ENCODE measurements at regions not wholly inside any gene's neighbourhood (a gene's known extent, or its start where the extent isn't known, plus 50 kb on each side); places are given as distances from the start of the nearest gene placed in this dataset.
"Not testable (repeated sequence)": the region's sequence is repeated elsewhere in the genome, so short reads cannot be mapped to it uniquely, and the experiment has no call there.

DNA sequence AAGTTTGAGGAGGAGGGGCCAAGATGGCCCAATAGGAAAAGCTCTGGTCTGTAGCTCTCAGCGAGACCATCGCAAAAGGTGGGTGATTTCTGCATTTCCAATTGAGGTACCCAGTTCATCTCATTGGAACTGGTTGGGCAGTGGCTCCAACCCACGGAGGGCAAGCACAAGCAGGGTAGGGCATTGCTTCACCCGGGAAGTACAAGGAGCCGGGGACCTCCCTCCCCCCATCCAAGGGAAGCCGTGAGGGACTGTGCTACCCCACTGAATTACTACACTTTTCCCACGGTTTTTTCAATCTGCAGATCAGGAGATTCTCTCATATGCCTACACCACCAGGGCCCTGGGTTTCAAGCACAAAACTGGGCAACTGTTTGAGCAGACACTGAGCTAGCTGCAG is 58.0 kb upstream of the EFCAB3 start:
- H3K36me3 Mint-ChIP-seq (ENCODE audit: low read depth) = no peaks in the 10 kb centered on the region
- no peaks in the 10 kb centered on the region for H3K9me3 Mint-ChIP-seq
- no peak for DNase-seq
- peaks cover 20% of the 10 kb centered on the region for H3K27me3 Mint-ChIP-seq
- H3K4me1 Mint-ChIP-seq = no peaks in the 10 kb centered on the region
- no peak overlapping the region for H3K27ac Mint-ChIP-seq
- H3K4me3 Mint-ChIP-seq = no peak overlapping the region
- ATAC-seq = no peak

DNA sequence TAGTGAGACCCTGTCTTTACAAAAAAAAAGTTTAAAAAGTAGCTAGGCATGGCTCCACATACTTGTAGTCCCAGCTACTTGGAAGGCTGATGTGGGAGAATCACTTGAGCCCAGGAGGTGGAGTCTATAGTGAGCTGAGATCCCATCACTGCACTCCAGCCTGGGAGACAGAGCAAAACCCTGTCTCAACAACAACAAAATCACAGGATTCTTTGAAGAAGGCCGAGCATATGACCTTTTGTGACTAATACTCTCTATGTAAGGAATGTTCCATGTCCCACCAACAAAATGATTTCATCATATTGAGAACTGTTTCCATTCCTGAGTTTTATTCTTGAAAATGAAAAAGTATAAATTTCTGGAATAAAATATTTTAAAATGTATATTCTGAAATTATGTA is 58.9 kb upstream of the EFCAB3 start:
- Mint-ChIP-seq H3K9me3 (no peaks in the 10 kb centered on the region), H3K4me1 (no peaks in the 10 kb centered on the region), H3K27ac (no peak overlapping the region), H3K27me3 (peaks cover 25% of the 10 kb centered on the region), H3K4me3 (no peak overlapping the region), H3K36me3 (ENCODE audit: low read depth) (no peaks in the 10 kb centered on the region)
- ATAC-seq (no peak), DNase-seq (no peak)

DNA sequence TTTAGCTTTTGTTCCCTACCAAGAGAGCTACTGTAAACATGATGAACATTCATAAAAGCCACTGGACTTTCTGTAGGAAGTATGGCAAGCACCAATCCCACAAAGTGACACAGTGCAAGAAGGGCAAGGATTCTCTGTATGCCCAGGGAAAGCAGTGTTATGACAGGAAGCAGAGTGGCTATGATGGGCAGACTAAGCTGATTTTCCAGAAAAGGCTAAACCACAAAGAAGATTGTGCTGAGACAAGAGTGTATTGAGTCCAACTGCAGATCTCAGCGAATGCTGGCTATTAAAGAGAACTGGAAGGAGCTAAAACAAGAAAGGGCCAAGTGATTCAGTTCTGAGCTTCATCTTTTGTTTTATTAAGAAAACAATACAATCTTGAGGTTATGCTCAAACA is 60.5 kb upstream of the EFCAB3 start:
- Mint-ChIP-seq H3K4me3 (no peak overlapping the region), H3K27ac (no peak overlapping the region), H3K4me1 (no peaks in the 10 kb centered on the region), H3K9me3 (no peaks in the 10 kb centered on the region), H3K27me3 (peaks cover 26% of the 10 kb centered on the region), H3K36me3 (ENCODE audit: low read depth) (no peaks in the 10 kb centered on the region)
- no peak for ATAC-seq
- no peak for DNase-seq

DNA sequence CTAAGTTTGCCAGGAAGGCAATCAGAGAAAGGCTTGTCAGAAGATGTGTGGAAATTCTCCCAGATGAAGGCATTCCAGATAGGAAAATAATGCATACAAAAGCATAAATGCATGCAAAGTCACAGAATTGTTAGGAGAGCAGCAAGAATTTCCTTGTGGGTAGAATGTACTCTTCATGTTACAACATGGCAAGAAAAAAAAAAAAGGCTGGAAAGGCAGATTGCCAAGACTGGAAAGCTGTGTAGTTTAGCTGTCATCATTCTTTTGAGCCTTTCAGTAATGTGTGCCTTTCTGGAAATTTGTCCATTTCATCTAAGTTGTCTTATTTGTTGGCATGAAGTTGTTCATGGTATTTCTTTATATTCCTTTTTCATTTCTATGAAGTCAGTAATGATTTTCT is 71.0 kb upstream of the EFCAB3 start:
- H3K36me3 Mint-ChIP-seq (ENCODE audit: low read depth) = no peaks in the 10 kb centered on the region
- no peak for DNase-seq
- no peak for ATAC-seq
- H3K9me3 Mint-ChIP-seq = peaks cover 7% of the 10 kb centered on the region
- H3K4me3 Mint-ChIP-seq = no peak overlapping the region
- H3K4me1 Mint-ChIP-seq = no peaks in the 10 kb centered on the region
- peaks cover 31% of the 10 kb centered on the region for H3K27me3 Mint-ChIP-seq
- no peak overlapping the region for H3K27ac Mint-ChIP-seq

DNA sequence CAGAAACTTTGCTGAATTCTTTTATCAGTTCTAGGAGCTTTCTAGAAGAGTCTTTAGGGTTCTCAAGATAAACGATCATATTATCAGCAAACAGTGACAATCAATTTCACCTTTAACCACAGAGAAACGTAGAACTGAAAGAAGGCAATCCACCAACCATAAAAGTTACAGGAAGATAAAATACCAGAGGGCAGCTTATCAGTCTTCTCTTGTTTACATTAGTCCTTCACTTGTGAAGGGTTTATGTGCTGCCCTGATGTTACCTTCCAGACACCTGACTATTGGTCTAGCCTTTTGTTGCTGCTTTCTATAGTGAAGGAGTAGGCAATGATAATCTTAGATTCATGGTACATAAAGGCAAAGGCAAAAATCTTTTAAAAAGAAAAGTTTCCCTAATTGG is 73.2 kb upstream of the EFCAB3 start:
- no peak for DNase-seq
- ATAC-seq = no peak
- peaks cover 7% of the 10 kb centered on the region for H3K9me3 Mint-ChIP-seq
- no peaks in the 10 kb centered on the region for H3K36me3 Mint-ChIP-seq (ENCODE audit: low read depth)
- no peaks in the 10 kb centered on the region for H3K4me1 Mint-ChIP-seq
- H3K27me3 Mint-ChIP-seq = peaks cover 32% of the 10 kb centered on the region
- no peak overlapping the region for H3K27ac Mint-ChIP-seq
- H3K4me3 Mint-ChIP-seq = no peak overlapping the region

DNA sequence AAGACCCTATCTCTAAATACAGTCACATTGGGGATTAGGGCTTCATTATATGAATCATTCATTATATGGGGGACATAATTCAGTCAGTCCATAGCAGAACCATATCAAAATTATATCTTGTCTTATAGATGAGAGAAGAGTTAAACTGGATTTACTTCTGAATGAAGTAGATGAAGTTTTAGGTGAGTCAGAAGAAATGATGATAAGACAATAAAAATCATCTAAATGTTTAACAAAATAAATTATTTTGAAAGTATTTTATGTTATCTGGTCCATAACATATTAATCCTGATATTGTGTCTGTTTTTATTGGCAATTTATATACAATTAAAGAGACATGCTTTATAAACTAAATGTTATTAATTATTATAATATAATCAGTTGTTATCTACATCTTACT is 76.9 kb upstream of the EFCAB3 start:
- H3K9me3 Mint-ChIP-seq = peaks cover 5% of the 10 kb centered on the region
- H3K27ac Mint-ChIP-seq = no peak overlapping the region
- DNase-seq = no peak
- H3K4me3 Mint-ChIP-seq = no peak overlapping the region
- no peaks in the 10 kb centered on the region for H3K4me1 Mint-ChIP-seq
- H3K27me3 Mint-ChIP-seq = peaks cover 30% of the 10 kb centered on the region
- no peak for ATAC-seq
- no peaks in the 10 kb centered on the region for H3K36me3 Mint-ChIP-seq (ENCODE audit: low read depth)

DNA sequence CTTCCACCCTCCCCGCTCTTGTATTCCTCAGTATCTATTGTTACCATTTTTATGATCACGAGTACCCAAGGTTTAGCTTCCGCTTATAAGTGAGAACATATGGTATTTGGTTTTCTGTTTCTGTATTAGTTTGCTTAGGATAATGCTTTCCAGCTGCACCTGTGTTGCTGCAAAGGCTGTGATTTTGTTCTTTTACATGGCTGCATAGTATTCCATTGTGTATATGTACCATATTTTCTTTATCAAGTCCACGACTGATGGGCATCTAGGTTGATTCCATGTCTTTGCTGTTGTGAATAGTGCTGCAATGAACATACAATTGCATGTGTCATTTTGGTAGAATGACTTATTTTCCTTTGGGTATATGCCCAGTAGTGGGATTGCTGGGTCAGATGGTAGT is 79.7 kb upstream of the EFCAB3 start:
- Mint-ChIP-seq H3K27me3 (peaks cover 12% of the 10 kb centered on the region), H3K4me3 (no peak overlapping the region), H3K27ac (no peak overlapping the region), H3K4me1 (no peaks in the 10 kb centered on the region), H3K9me3 (peaks cover 5% of the 10 kb centered on the region), H3K36me3 (ENCODE audit: low read depth) (no peaks in the 10 kb centered on the region)
- DNase-seq = no peak
- no peak for ATAC-seq

DNA sequence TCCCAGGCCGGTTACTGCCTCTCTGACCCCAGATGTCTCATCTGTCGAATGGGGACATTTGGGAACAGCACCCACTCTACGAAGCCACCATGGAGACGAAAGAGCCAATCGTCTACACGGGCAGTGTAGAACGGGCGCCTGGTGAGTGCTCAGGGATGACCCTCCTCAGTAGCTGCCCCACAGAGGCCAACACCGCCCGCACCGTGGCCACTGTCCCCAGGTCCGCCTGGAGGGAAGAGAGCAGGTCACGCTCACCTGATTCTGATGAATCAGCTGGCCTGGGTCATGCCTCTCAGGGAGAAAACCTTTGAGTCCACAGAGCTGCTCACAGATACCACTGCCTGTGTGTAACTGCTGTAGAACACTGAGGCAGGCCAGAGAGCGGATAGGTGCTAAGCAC is 105.1 kb upstream of the EFCAB3 start:
- ATAC-seq, H3K27me3 Mint-ChIP-seq, H3K27ac Mint-ChIP-seq: not testable (repeated sequence)

DNA sequence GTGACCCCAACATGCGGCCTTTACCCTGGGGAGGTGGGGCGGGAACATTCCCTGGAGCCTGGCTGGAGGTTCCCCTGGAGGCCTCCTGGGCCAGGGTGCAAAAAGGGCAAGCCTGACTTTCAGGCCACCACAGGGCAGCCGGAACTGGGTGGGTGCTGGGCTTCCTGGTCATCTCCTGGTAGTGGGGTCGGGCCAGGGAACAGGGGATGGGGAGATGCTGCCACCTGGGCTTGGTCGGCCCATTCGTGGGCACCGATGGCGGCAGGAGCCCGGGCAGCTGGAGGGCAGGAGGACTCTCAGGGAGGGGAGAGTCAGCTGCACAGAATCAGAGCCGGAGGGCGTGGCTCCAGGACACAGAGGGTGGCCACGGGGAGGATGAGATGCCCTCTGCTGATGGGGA is 112.0 kb upstream of the EFCAB3 start:
- H3K4me3 Mint-ChIP-seq; H3K27me3 Mint-ChIP-seq; DNase-seq; H3K27ac Mint-ChIP-seq; H3K4me1 Mint-ChIP-seq; H3K36me3 Mint-ChIP-seq (ENCODE audit: low read depth); ATAC-seq; H3K9me3 Mint-ChIP-seq: not testable (repeated sequence)

More for the DNA sequence above, 105.1 kb upstream of the EFCAB3 start:
- not testable (repeated sequence) for DNase-seq; H3K4me1 Mint-ChIP-seq; H3K36me3 Mint-ChIP-seq (ENCODE audit: low read depth); H3K4me3 Mint-ChIP-seq; H3K9me3 Mint-ChIP-seq

DNA sequence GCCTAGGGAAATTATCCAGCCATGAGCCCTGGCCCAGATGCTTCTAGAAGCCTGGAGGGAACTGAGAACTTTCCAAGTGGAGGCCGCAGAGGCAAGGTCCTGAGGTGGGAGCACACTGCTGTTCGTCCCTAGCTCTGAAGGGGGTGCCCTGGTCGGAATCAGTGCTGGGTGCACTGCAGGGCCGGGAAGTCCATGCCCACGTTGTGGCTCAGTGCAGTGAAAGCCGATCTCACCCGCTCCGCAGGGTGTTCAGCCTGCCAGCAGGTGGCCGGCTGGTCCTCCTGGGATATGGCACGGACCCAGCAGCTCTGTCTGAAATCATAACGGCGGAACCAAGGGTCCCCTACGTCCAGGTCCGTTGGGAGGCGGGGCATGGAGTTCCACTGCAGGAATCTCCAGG is 115.4 kb upstream of the EFCAB3 start:
- H3K4me3 Mint-ChIP-seq; H3K4me1 Mint-ChIP-seq; H3K36me3 Mint-ChIP-seq (ENCODE audit: low read depth); H3K27me3 Mint-ChIP-seq; H3K9me3 Mint-ChIP-seq; H3K27ac Mint-ChIP-seq; DNase-seq; ATAC-seq: not testable (repeated sequence)

DNA sequence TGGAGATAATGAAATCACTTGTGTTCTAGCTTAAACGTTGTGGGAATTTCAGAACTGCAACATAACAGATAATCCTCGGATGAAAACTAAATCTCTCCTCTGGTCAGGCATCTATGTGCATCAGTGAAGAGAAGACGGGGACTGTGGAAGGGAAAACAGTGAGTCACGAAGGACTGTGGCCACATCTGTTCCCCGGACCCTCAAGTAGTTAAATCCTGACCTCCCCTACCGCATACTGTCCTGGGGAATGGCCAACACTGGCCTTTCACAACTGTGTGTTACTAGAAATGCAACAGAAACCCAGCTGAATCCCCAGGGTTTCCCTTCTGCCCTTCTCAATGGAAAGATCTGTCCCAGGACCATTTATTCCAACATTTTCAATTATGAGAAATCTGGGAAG is 124.6 kb upstream of the EFCAB3 start:
- not testable (repeated sequence) for H3K9me3 Mint-ChIP-seq; H3K4me1 Mint-ChIP-seq; ATAC-seq; H3K27me3 Mint-ChIP-seq; H3K27ac Mint-ChIP-seq; H3K36me3 Mint-ChIP-seq (ENCODE audit: low read depth); H3K4me3 Mint-ChIP-seq; DNase-seq

DNA sequence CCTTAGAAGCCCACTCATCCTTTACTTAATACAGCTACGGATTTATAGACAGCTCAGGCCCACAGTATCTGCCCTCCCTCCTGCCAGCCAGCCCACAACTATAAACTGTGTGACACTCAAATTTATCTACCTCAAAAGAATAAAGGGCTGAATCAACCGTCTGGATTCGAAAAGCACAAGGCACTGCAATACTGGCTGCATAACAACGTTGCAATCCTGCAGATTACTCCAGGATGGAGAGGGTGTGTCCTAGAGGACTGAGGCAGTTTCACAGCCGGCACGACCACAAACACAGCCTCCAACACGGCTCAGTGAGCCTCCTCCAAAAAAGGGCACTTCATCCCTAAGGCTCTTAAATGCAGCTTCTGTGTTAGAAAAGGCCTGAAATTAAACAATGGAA is 138.3 kb upstream of the EFCAB3 start:
- not testable (repeated sequence) for ATAC-seq, H3K27me3 Mint-ChIP-seq, H3K9me3 Mint-ChIP-seq

DNA sequence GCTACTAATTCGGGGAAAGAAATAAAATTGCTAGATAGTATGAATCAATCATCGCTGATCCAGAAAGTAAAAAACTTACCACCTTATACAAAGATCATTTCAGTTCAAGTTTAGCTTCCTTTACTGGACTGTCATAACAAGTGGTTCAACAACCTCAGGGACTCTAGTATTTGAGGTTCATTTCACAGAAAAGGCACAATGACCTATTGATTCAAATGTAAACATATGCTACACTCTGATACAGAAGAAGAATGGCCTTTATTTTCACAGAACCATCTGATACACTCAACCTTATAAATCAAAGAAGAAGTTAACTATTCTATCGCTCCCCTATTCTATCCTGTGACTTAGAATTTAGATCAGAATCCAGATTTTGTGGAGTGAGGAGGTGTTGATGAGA is 140.8 kb upstream of the EFCAB3 start:
- H3K4me3 Mint-ChIP-seq; H3K36me3 Mint-ChIP-seq (ENCODE audit: low read depth); H3K27me3 Mint-ChIP-seq; ATAC-seq; DNase-seq; H3K4me1 Mint-ChIP-seq; H3K27ac Mint-ChIP-seq; H3K9me3 Mint-ChIP-seq: not testable (repeated sequence)

More for the DNA sequence above, 138.3 kb upstream of the EFCAB3 start:
- not testable (repeated sequence) for H3K27ac Mint-ChIP-seq; DNase-seq; H3K4me1 Mint-ChIP-seq; H3K4me3 Mint-ChIP-seq; H3K36me3 Mint-ChIP-seq (ENCODE audit: low read depth)

DNA sequence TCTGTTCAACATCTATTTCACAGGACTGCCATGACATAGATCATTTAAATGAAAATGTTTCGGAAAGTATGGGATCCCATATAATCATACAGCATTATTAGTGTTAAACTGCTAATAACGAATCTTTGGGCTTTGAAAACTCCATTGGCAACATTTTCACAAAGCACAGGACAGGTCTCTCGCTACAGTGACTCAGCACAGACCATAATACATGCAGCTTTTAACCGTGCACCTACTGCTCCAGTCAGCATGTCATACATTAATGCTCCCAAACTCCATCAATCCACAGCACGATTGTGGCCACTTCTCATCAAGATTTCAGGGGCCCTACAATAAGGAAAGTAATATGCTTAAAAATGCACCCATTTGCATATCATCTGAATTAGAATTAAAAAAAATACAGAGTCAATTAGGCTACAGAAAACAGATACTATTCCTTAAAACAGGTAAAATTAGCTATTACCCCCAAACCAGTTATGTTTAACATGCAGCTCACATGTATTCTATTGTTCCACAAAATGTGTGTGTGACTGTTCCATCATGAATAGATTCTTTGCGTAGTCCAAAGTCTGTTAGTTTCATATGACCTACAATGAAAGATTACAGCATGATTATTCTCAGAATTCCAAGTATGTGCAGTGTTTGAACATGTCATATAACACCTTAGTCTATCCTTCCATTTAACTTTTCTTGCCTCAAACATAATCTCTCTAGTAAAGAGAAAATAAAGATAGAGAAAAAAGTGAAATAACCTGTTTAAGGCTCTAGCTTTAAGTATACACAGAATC is 141.6 kb upstream of the EFCAB3 start:
- not testable (repeated sequence) for H3K36me3 Mint-ChIP-seq (ENCODE audit: low read depth); ATAC-seq; H3K9me3 Mint-ChIP-seq; H3K27me3 Mint-ChIP-seq; H3K4me3 Mint-ChIP-seq; DNase-seq; H3K4me1 Mint-ChIP-seq; H3K27ac Mint-ChIP-seq

DNA sequence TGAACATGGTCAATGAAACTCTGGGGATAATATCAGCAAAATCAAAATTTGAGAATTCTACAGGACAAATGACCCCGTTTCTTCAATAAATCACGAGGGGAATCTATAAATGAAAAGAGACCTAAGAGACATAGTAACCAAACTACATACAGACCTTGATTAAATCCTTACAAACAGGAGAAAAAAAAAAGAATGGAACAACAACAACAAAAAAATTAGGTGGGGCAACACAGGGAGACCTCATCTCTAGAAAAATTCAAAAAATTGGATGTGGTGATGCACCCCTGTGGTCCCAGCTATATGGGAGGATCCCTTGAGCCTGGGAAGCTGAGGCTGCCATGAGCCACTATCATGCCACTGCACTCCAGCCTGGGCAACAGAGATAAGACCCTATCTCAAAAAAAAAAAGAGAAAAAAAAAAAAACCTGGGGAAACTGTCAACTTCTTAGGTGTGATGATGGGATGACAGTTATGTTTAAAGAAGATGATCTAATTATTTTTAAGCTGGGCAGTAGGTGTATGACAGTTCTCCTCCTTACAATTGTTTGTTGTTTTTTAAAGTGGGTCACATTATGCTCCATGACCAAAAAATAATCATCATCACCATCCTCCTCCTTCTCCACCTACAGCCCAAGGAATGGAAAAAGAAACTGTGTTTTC is 146.4 kb upstream of the EFCAB3 start:
- not testable (repeated sequence) for DNase-seq; H3K36me3 Mint-ChIP-seq (ENCODE audit: low read depth); H3K9me3 Mint-ChIP-seq; H3K27ac Mint-ChIP-seq; ATAC-seq; H3K27me3 Mint-ChIP-seq; H3K4me1 Mint-ChIP-seq; H3K4me3 Mint-ChIP-seq

All from activated naive CD8-positive, alpha-beta T cell treated with anti-CD3 and anti-CD28 coated beads, Interleukin-2, amount 50 U/mL, for 24 hours (primary cell).